Activated T-helper 17 cell treated with anti-CD3 and anti-CD28 coated beads, Interleukin-2, amount 50 U/mL, for 72 hours (primary cell): ENCODE measurements at regions not wholly inside any gene's neighbourhood (a gene's known extent, or its start where the extent isn't known, plus 50 kb on each side); places are given as distances from the start of the nearest gene placed in this dataset.
"Not testable (repeated sequence)": the region's sequence is repeated elsewhere in the genome, so short reads cannot be mapped to it uniquely, and the experiment has no call there.

Experiments
- ATAC-seq: fragments of 150-1000 bp; cut with Tn5 transposase; replicated peaks from 2 replicates; pipeline ENCODE4 v1.10.0; 2021; ENCODE audit warnings: mild to moderate bottlenecking, moderate library complexity
- H3K27ac Mint-ChIP-seq: one replicate; pipeline ENCODE4 v1.8.0; 2022; ENCODE audit warnings: mixed read lengths
- H3K27me3 Mint-ChIP-seq: one replicate; pipeline ENCODE4 v1.8.0; 2022; ENCODE audit warnings: mixed read lengths
- H3K36me3 Mint-ChIP-seq: one replicate; pipeline ENCODE4 v1.8.0; 2022; ENCODE audit warnings: low read depth, mild to moderate bottlenecking, mixed read lengths
- H3K4me1 Mint-ChIP-seq: one replicate; pipeline ENCODE4 v1.8.0; 2022; ENCODE audit warnings: mixed read lengths
- H3K4me3 Mint-ChIP-seq: one replicate; pipeline ENCODE4 v1.8.0; 2022; ENCODE audit warnings: mild to moderate bottlenecking, mixed read lengths
- H3K9me3 Mint-ChIP-seq: one replicate; pipeline ENCODE4 v1.8.0; 2022; ENCODE audit warnings: mixed read lengths

- Mint-ChIP-seq H3K9me3 (no peaks in the 10 kb centered on the region), H3K36me3 (no peaks in the 10 kb centered on the region), H3K4me3 (no peak overlapping the region), H3K27ac (no peak overlapping the region), H3K4me1 (no peaks in the 10 kb centered on the region), H3K27me3 (peaks cover 3% of the 10 kb centered on the region)
- no peak for ATAC-seq
Measured at GRCh38 chr4:79850626-79851025, 222.4 kb downstream of the ANTXR2 start.

- Mint-ChIP-seq H3K9me3 (no peaks in the 10 kb centered on the region), H3K27me3 (peaks cover 4% of the 10 kb centered on the region), H3K4me3 (no peak overlapping the region), H3K36me3 (no peaks in the 10 kb centered on the region), H3K4me1 (no peaks in the 10 kb centered on the region), H3K27ac (no peak overlapping the region)
- no peak for ATAC-seq
Measured at GRCh38 chr4:79848329-79848728, 224.7 kb downstream of the ANTXR2 start.

GRCh38 chr4:79847411-79847810 is 225.6 kb downstream of the ANTXR2 start:
- Mint-ChIP-seq H3K27me3 (peaks cover 5% of the 10 kb centered on the region), H3K4me1 (no peaks in the 10 kb centered on the region), H3K9me3 (peaks cover under 1% of the 10 kb centered on the region), H3K27ac (no peak overlapping the region), H3K4me3 (no peak overlapping the region), H3K36me3 (no peaks in the 10 kb centered on the region)
- ATAC-seq, result no peak

GRCh38 chr4:79842162-79842561 is 230.9 kb downstream of the ANTXR2 start:
- H3K36me3 Mint-ChIP-seq, result no peaks in the 10 kb centered on the region
- no peaks in the 10 kb centered on the region for H3K4me1 Mint-ChIP-seq
- H3K9me3 Mint-ChIP-seq, result peaks cover 9% of the 10 kb centered on the region
- H3K27me3 Mint-ChIP-seq, result peaks cover 6% of the 10 kb centered on the region
- H3K27ac Mint-ChIP-seq, result no peak overlapping the region
- ATAC-seq, result no peak
- H3K4me3 Mint-ChIP-seq, result no peak overlapping the region

GRCh38 chr4:79833857-79834256 is 239.2 kb downstream of the ANTXR2 start:
- Mint-ChIP-seq H3K27me3 (no peaks in the 10 kb centered on the region), H3K27ac (no peak overlapping the region), H3K9me3 (peaks cover 7% of the 10 kb centered on the region), H3K36me3 (no peaks in the 10 kb centered on the region), H3K4me3 (no peak overlapping the region), H3K4me1 (no peaks in the 10 kb centered on the region)
- no peak for ATAC-seq

- Mint-ChIP-seq H3K36me3 (no peaks in the 10 kb centered on the region), H3K27ac (no peak overlapping the region)
- peak; percentile 86 for ATAC-seq
Measured at GRCh38 chr4:79831701-79832514, 241.1 kb downstream of the ANTXR2 start.

GRCh38 chr4:79831119-79831528 is 241.9 kb downstream of the ANTXR2 start:
- no peak for ATAC-seq
- Mint-ChIP-seq H3K27ac (no peak overlapping the region), H3K4me3 (no peak overlapping the region), H3K9me3 (no peaks in the 10 kb centered on the region), H3K27me3 (no peaks in the 10 kb centered on the region), H3K4me1 (no peaks in the 10 kb centered on the region), H3K36me3 (no peaks in the 10 kb centered on the region)

More at GRCh38 chr4:79831701-79832514, 241.1 kb downstream of the ANTXR2 start:
- peaks cover 3% of the 10 kb centered on the region for H3K9me3 Mint-ChIP-seq
- H3K27me3 Mint-ChIP-seq, result no peaks in the 10 kb centered on the region
- H3K4me3 Mint-ChIP-seq, result no peak overlapping the region
- no peaks in the 10 kb centered on the region for H3K4me1 Mint-ChIP-seq

GRCh38 chr4:79827283-79827682 is 245.7 kb downstream of the ANTXR2 start:
- H3K4me3 Mint-ChIP-seq, result no peak overlapping the region
- no peaks in the 10 kb centered on the region for H3K4me1 Mint-ChIP-seq
- H3K27me3 Mint-ChIP-seq, result no peaks in the 10 kb centered on the region
- no peaks in the 10 kb centered on the region for H3K9me3 Mint-ChIP-seq
- no peak overlapping the region for H3K27ac Mint-ChIP-seq
- H3K36me3 Mint-ChIP-seq, result no peaks in the 10 kb centered on the region
- no peak for ATAC-seq

- H3K4me3 Mint-ChIP-seq, result no peak overlapping the region
- H3K36me3 Mint-ChIP-seq, result no peaks in the 10 kb centered on the region
- no peaks in the 10 kb centered on the region for H3K27me3 Mint-ChIP-seq
- H3K4me1 Mint-ChIP-seq, result no peaks in the 10 kb centered on the region
- no peak for ATAC-seq
- H3K27ac Mint-ChIP-seq, result no peak overlapping the region
- no peaks in the 10 kb centered on the region for H3K9me3 Mint-ChIP-seq
Measured at GRCh38 chr4:79823148-79823763, 249.8 kb downstream of the ANTXR2 start.

GRCh38 chr4:79820427-79820826 is 252.6 kb downstream of the ANTXR2 start:
- ATAC-seq, result peak; percentile 38
- H3K27ac Mint-ChIP-seq, result no peak overlapping the region
- H3K9me3 Mint-ChIP-seq, result no peaks in the 10 kb centered on the region
- no peaks in the 10 kb centered on the region for H3K36me3 Mint-ChIP-seq
- H3K27me3 Mint-ChIP-seq, result no peaks in the 10 kb centered on the region
- no peak overlapping the region for H3K4me3 Mint-ChIP-seq
- no peaks in the 10 kb centered on the region for H3K4me1 Mint-ChIP-seq

- H3K9me3 Mint-ChIP-seq, H3K4me1 Mint-ChIP-seq, H3K36me3 Mint-ChIP-seq, H3K27me3 Mint-ChIP-seq, H3K27ac Mint-ChIP-seq, ATAC-seq, H3K4me3 Mint-ChIP-seq: not testable (repeated sequence)
Measured at GRCh38 chr4:79807933-79808332, 265.1 kb downstream of the ANTXR2 start.

- no peak overlapping the region for H3K27ac Mint-ChIP-seq
- peaks cover 4% of the 10 kb centered on the region for H3K9me3 Mint-ChIP-seq
- ATAC-seq, result no peak
Measured at GRCh38 chr4:79798047-79798446, 275.0 kb downstream of the ANTXR2 start.

GRCh38 chr4:79796948-79797347 is 276.1 kb downstream of the ANTXR2 start:
- Mint-ChIP-seq H3K27ac (no peak overlapping the region), H3K9me3 (peaks cover 4% of the 10 kb centered on the region), H3K4me3 (no peak overlapping the region), H3K4me1 (no peaks in the 10 kb centered on the region), H3K36me3 (no peaks in the 10 kb centered on the region), H3K27me3 (peaks cover 8% of the 10 kb centered on the region)
- no peak for ATAC-seq

More at GRCh38 chr4:79798047-79798446, 275.0 kb downstream of the ANTXR2 start:
- H3K4me3 Mint-ChIP-seq, result no peak overlapping the region
- H3K4me1 Mint-ChIP-seq, result no peaks in the 10 kb centered on the region
- H3K36me3 Mint-ChIP-seq, result no peaks in the 10 kb centered on the region
- peaks cover 7% of the 10 kb centered on the region for H3K27me3 Mint-ChIP-seq

GRCh38 chr4:79788884-79789283 is 284.1 kb downstream of the ANTXR2 start:
- ATAC-seq, result no peak
- Mint-ChIP-seq H3K9me3 (peaks cover 15% of the 10 kb centered on the region), H3K4me3 (no peak overlapping the region), H3K36me3 (no peaks in the 10 kb centered on the region), H3K27me3 (peaks cover 8% of the 10 kb centered on the region), H3K4me1 (no peaks in the 10 kb centered on the region), H3K27ac (no peak overlapping the region)

- Mint-ChIP-seq H3K4me3 (no peak overlapping the region), H3K36me3 (no peaks in the 10 kb centered on the region), H3K4me1 (no peaks in the 10 kb centered on the region), H3K27ac (no peak overlapping the region), H3K9me3 (peaks cover 4% of the 10 kb centered on the region), H3K27me3 (peaks cover 7% of the 10 kb centered on the region)
- ATAC-seq, result no peak
Measured at GRCh38 chr4:79780129-79780528, 292.9 kb downstream of the ANTXR2 start.
